HepG2 (cell line): ENCODE measurements at regions not wholly inside any gene's neighbourhood (a gene's known extent, or its start where the extent isn't known, plus 50 kb on each side); places are given as distances from the start of the nearest gene placed in this dataset.

ENCODE experiments used
- ATAC-seq: fragments of 200-7000 bp; cut with Tn5 transposase; 3 replicates; pipeline ENCODE4 v1.9.1; 2020; ENCODE audit warnings: mild to moderate bottlenecking, moderate library complexity
- BruUV-seq: library from RNA; stranded (reverse); fragments of 400-500 nt; replicated peaks from 2 replicates; lab custom pipeline; 2021; lab: Mats Ljungman, UMichigan
- CTCF ChIA-PET: fragments of 300-600 bp; formaldehyde crosslinking; extraction: SDS; loops from one replicate; lab custom pipeline; 2021; ENCODE audit warnings: low total read pairs, inconsistent platforms, low intra/inter-chr PET ratio; lab: Yijun Ruan, JAX
- POLR2A ChIA-PET: fragments of 350-600 bp; sonication (Branson Sonifier 250); formaldehyde crosslinking; loops from one replicate; lab custom pipeline; 2020; ENCODE audit warnings: antibody characterized with exemption, inconsistent platforms; lab: Yijun Ruan, JAX
- DNase-seq: peaks from one replicate; pipeline ENCODE4 v3.0.0-alpha.2; 2015; ENCODE audit warnings: low spot score
- FAIRE-seq: peaks from 3 replicates; lab custom pipeline; 2011; peaks lifted over from hg19 to GRCh38; lab: Jason Lieb, UNC
- H2AFZ ChIP-seq: one replicate; pipeline ENCODE4 v1.6.1; 2011; ENCODE audit warnings: low read length, inconsistent platforms
- H3K27ac ChIP-seq: fragments of 300-600 bp; 3 replicates; pipeline ENCODE4 v1.8.0; 2011; ENCODE audit warnings: mixed run types, mild to moderate bottlenecking, mixed read lengths, low read length, inconsistent platforms; ENCODE audit not compliant: insufficient read depth; ENCODE audit errors: extremely low read length
- H3K27me3 ChIP-seq, 2 experiments: fragments of 200-600 bp in 1 of 2; 2 replicates in 1 of 2; 3 replicates in 1 of 2; pipeline versions ENCODE4 v1.6.0 to v1.8.0; 2011; ENCODE audit warnings: low read length in 2 of 2, mild to moderate bottlenecking in 2 of 2, moderate library complexity in 2 of 2, inconsistent platforms in 1 of 2; ENCODE audit not compliant: insufficient read depth in 2 of 2, control insufficient read depth in 1 of 2
- H3K36me3 ChIP-seq, 2 experiments: fragments of 200-600 bp in 1 of 2; replicated peaks in 1 of 2; 2 replicates in 1 of 2; 3 replicates in 1 of 2; pipeline versions ENCODE4 v1.5.1 to v1.8.0; 2011; ENCODE audit warnings: low read length in 2 of 2, inconsistent platforms in 1 of 2; ENCODE audit not compliant: insufficient read depth in 2 of 2, control insufficient read depth in 1 of 2
- H3K4me1 ChIP-seq: 2 replicates; pipeline ENCODE4 v1.5.1; 2012; ENCODE audit warnings: low read length, inconsistent platforms; ENCODE audit not compliant: insufficient read depth
- H3K4me2 ChIP-seq: 2 replicates; pipeline ENCODE4 v1.6.0; 2011; ENCODE audit warnings: low read depth, low read length, inconsistent platforms
- H3K4me3 ChIP-seq, 3 experiments: fragments of 200-600 bp in 1 of 3; sonication (generic), shearing (Covaris generic) in 1 of 3; replicated peaks in 1 of 3; 2 replicates each; pipeline ENCODE4 v1.5.1; 2011 to 2016; ENCODE audit warnings: low read length in 3 of 3, inconsistent platforms in 2 of 3, low read depth in 2 of 3, mild to moderate bottlenecking in 2 of 3, control low read depth in 1 of 3, mixed read lengths in 1 of 3; ENCODE audit not compliant: insufficient read depth in 1 of 3
- H3K79me2 ChIP-seq: one replicate; pipeline ENCODE4 v1.6.1; 2011; ENCODE audit warnings: low read length, inconsistent platforms; ENCODE audit not compliant: insufficient read depth
- H3K9ac ChIP-seq: 2 replicates; pipeline ENCODE4 v1.6.0; 2011; ENCODE audit warnings: mild to moderate bottlenecking, low read depth, low read length, inconsistent platforms; ENCODE audit not compliant: insufficient read depth
- H3K9me3 ChIP-seq: 2 replicates; pipeline ENCODE4 v1.5.1; 2012; ENCODE audit warnings: mild to moderate bottlenecking, low read length
- H4K20me1 ChIP-seq: 2 replicates; pipeline ENCODE4 v1.6.0; 2011; ENCODE audit warnings: inconsistent platforms, mild to moderate bottlenecking, low read length, moderate library complexity; ENCODE audit not compliant: insufficient read depth
- GTF2F1 ChIP-seq: fragments of 150-350 bp; IDR thresholded peaks from 2 replicates; pipeline ENCODE4 v1.6.1; 2014; ENCODE audit warnings: low read length
- KAT7 ChIP-seq: IDR thresholded peaks from 2 replicates; pipeline ENCODE4 v1.6.1; 2018; ENCODE audit warnings: borderline replicate concordance, missing compliant biosample characterization
- MAFF ChIP-seq: IDR thresholded peaks from 2 replicates; pipeline ENCODE4 v1.6.1; 2011; ENCODE audit warnings: low read depth, low read length, improper control_type of control experiment
- NFE2L2 ChIP-seq: fragments of 150-350 bp; IDR thresholded peaks from 2 replicates; pipeline ENCODE4 v1.6.1; 2014; ENCODE audit warnings: low read length
- SAFB2 ChIP-seq: sonication (generic); formaldehyde crosslinking; IDR thresholded peaks from 2 replicates; pipeline ENCODE4 v1.5.1; 2020; ENCODE audit warnings: missing genetic modification reagents, low read depth, mild to moderate bottlenecking, borderline replicate concordance
- ZNF224 ChIP-seq: sonication (generic); formaldehyde crosslinking; IDR thresholded peaks from 2 replicates; pipeline ENCODE4 v1.5.0; 2020; ENCODE audit warnings: mild to moderate bottlenecking, missing genetic modification reagents
- ZNF367 ChIP-seq: sonication (generic); formaldehyde crosslinking; IDR thresholded peaks from 2 replicates; pipeline ENCODE4 v1.4.0; 2020; ENCODE audit warnings: missing genetic modification reagents, borderline replicate concordance
- ZNF724P ChIP-seq: sonication (generic); formaldehyde crosslinking; IDR thresholded peaks from 2 replicates; pipeline ENCODE4 v1.8.0; 2022; ENCODE audit warnings: missing genetic modification reagents, borderline replicate concordance
- ZNF766 ChIP-seq: sonication (generic); formaldehyde crosslinking; IDR thresholded peaks from 2 replicates; pipeline ENCODE4 v1.5.0; 2020; ENCODE audit warnings: missing genetic modification reagents, borderline replicate concordance
- ZNF891 ChIP-seq: sonication (generic); formaldehyde crosslinking; IDR thresholded peaks from 2 replicates; pipeline ENCODE4 v1.5.0; 2020; ENCODE audit warnings: mild to moderate bottlenecking, missing genetic modification reagents
- WGBS: methylation state at CpG from one replicate; pipeline ENCODE4 v1.1.6; 2017; ENCODE audit warnings: low lambda C conversion rate; 5-methylcytosine and 5-hydroxymethylcytosine counted together
- in situ Hi-C: cut with HindIII; loops from 2 replicates; pipeline ENCODE4 v1.10.0; 2017; ENCODE audit warnings: low pct_unique_long_range_greater_than_20kb; ENCODE audit not compliant: extremely low pct_ligation_motif_present
- intact Hi-C: fragments of 100-400 bp; cut with micrococcal nuclease; formaldehyde crosslinking; loops from one replicate; pipeline ENCODE4 v1.10.0; 2022; ENCODE audit not compliant: unreplicated experiment

- ATAC-seq, result no peak
- ChIA-PET POLR2A (no interaction called here), CTCF (no interaction called here)
- 35% methylated on average over 5 of the region's 5 CpGs for WGBS
- in situ Hi-C loops, result no loop called here
- BruUV-seq, result no TSS peak
- Histone ChIP-seq H3K36me3 (no peaks in the 10 kb centered on the region), H3K4me3 (no peak overlapping the region), H2AFZ (no peak overlapping the region), H3K4me1 (no peaks in the 10 kb centered on the region), H3K79me2 (no peaks in the 10 kb centered on the region), H3K4me2 (no peak overlapping the region), H3K27ac (no peak overlapping the region), H3K9ac (no peak overlapping the region), H3K27me3 (peaks cover 1 to 50% of the 10 kb centered on the region in 2 experiments; a peak in 4 of 5 replicates), H3K9me3 (no peaks in the 10 kb centered on the region), H4K20me1 (no peaks in the 10 kb centered on the region)
- TF ChIP-seq SAFB2 (CRISPR knock-in tag) (no peak), GTF2F1 (no peak), ZNF224 (CRISPR knock-in tag) (no peak), KAT7 (CRISPR knock-in tag) (no peak), ZNF766 (CRISPR knock-in tag) (no peak), ZNF367 (no peak), ZNF724P (CRISPR knock-in tag) (no peak)
- no peak for FAIRE-seq
- no peak for DNase-seq
- intact Hi-C loops, result no loop called here
These were observed 89.2 kb upstream of the EXOC2 start for GRCh38 chr6:782141-782540.

- H3K9me3 ChIP-seq, result no peaks in the 10 kb centered on the region
- TF ChIP-seq MAFF (0 out of 2 replicates have a peak, but pooled peaks have one; percentile 4), ZNF891 (CRISPR knock-in tag) (no peak), NFE2L2 (peak; percentile 53; the same call in 1 of the 2 replicates)
- intact Hi-C loops, result no loop called here
- CTCF ChIA-PET, result no interaction called here
- DNase-seq, result no peak
- ATAC-seq, result no peak
- H3K4me1 ChIP-seq, result no peaks in the 10 kb centered on the region
- no TSS peak for BruUV-seq
- in situ Hi-C loops, result no loop called here
- H3K4me3 ChIP-seq, result no peak overlapping the region
- H3K36me3 ChIP-seq, result no peaks in the 10 kb centered on the region
- H2AFZ ChIP-seq, result no peak overlapping the region
- H3K27me3 ChIP-seq, result peaks cover 1 to 55% of the 10 kb centered on the region in 2 experiments; a peak in 4 of 5 replicates
- 23% methylated on average over 13 of the region's 13 CpGs for WGBS
- H4K20me1 ChIP-seq, result no peaks in the 10 kb centered on the region
- no peak overlapping the region for H3K27ac ChIP-seq
- H3K79me2 ChIP-seq, result no peaks in the 10 kb centered on the region
- no peak overlapping the region for H3K4me2 ChIP-seq
- POLR2A ChIA-PET, result no interaction called here
- H3K9ac ChIP-seq, result no peak overlapping the region
- no peak for FAIRE-seq
These were observed 88.5 kb upstream of the EXOC2 start for GRCh38 chr6:781350-781961.
